ENCODE measurements at regions not wholly inside any gene's neighbourhood (a gene's known extent, or its start where the extent isn't known, plus 50 kb on each side); places are given as distances from the start of the nearest gene placed in this dataset.

GRCh38 chr5:93868851-93869250, 127.5 kb upstream of the POU5F2 start:
- TF ChIP-seq USF1 (IDR thresholded peaks at IDR 0.05) (no peak), EGR1 (IDR thresholded peaks at IDR 0.05) (no peak), YY1 (IDR thresholded peaks at IDR 0.05; ENCODE audit: low read depth) (no peak), NFIC (IDR thresholded peaks at IDR 0.05) (no peak), TEAD4 (IDR thresholded peaks at IDR 0.05) (no peak), EP300 (IDR thresholded peaks at IDR 0.05; ENCODE audit: borderline replicate concordance) (no peak)
